ENCODE measurements at regions not wholly inside any gene's neighbourhood (a gene's known extent, or its start where the extent isn't known, plus 50 kb on each side); places are given as distances from the start of the nearest gene placed in this dataset.

- TF ChIP-seq, protein P1, sequence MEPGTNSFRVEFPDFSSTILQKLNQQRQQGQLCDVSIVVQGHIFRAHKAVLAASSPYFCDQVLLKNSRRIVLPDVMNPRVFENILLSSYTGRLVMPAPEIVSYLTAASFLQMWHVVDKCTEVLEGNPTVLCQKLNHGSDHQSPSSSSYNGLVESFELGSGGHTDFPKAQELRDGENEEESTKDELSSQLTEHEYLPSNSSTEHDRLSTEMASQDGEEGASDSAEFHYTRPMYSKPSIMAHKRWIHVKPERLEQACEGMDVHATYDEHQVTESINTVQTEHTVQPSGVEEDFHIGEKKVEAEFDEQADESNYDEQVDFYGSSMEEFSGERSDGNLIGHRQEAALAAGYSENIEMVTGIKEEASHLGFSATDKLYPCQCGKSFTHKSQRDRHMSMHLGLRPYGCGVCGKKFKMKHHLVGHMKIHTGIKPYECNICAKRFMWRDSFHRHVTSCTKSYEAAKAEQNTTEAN (CRISPR knock-in tag; IDR thresholded peaks at IDR 0.05) = no peak
- TF ChIP-seq USF1 (CRISPR knock-in tag; IDR thresholded peaks at IDR 0.05) (no peak), MAX (CRISPR knock-in tag; IDR thresholded peaks at IDR 0.05) (no peak), NR3C1 (CRISPR knock-in tag; conservative IDR thresholded peaks at IDR 0.05; ENCODE audit: low read depth) (no peak), SMAD3 (CRISPR knock-in tag; IDR thresholded peaks at IDR 0.05; ENCODE audit: borderline replicate concordance) (no peak), TEAD4 (CRISPR knock-in tag; IDR thresholded peaks at IDR 0.05) (no peak), ELF4 (CRISPR knock-in tag; IDR thresholded peaks at IDR 0.05; ENCODE audit: low read depth) (no peak), CTCF (IDR thresholded peaks at IDR 0.05) (no peak), JUN (CRISPR knock-in tag; IDR thresholded peaks at IDR 0.05) (no peak), HMGXB4 (CRISPR knock-in tag; IDR thresholded peaks at IDR 0.05) (no peak)
- TF ChIP-seq, protein P2, sequence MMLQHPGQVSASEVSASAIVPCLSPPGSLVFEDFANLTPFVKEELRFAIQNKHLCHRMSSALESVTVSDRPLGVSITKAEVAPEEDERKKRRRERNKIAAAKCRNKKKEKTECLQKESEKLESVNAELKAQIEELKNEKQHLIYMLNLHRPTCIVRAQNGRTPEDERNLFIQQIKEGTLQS (CRISPR knock-in tag; conservative IDR thresholded peaks at IDR 0.05) = no peak
- TF ChIP-seq, protein P3, sequence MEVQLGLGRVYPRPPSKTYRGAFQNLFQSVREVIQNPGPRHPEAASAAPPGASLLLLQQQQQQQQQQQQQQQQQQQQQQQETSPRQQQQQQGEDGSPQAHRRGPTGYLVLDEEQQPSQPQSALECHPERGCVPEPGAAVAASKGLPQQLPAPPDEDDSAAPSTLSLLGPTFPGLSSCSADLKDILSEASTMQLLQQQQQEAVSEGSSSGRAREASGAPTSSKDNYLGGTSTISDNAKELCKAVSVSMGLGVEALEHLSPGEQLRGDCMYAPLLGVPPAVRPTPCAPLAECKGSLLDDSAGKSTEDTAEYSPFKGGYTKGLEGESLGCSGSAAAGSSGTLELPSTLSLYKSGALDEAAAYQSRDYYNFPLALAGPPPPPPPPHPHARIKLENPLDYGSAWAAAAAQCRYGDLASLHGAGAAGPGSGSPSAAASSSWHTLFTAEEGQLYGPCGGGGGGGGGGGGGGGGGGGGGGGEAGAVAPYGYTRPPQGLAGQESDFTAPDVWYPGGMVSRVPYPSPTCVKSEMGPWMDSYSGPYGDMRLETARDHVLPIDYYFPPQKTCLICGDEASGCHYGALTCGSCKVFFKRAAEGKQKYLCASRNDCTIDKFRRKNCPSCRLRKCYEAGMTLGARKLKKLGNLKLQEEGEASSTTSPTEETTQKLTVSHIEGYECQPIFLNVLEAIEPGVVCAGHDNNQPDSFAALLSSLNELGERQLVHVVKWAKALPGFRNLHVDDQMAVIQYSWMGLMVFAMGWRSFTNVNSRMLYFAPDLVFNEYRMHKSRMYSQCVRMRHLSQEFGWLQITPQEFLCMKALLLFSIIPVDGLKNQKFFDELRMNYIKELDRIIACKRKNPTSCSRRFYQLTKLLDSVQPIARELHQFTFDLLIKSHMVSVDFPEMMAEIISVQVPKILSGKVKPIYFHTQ (CRISPR knock-in tag; IDR thresholded peaks at IDR 0.05) = no peak
Measured at GRCh38 chr5:96322865-96323264, 110.2 kb downstream of the PCSK1 start.
